H1 (cell line): ENCODE measurements at regions not wholly inside any gene's neighbourhood (a gene's known extent, or its start where the extent isn't known, plus 50 kb on each side); places are given as distances from the start of the nearest gene placed in this dataset.

Experiments used
- EP300 ChIP-seq, 2 experiments: IDR thresholded peaks; 1 replicate in 1 of 2; 2 replicates in 1 of 2; pipeline ENCODE4 v1.6.1; 2011 to 2012; ENCODE audit warnings: low read depth in 2 of 2, low read length in 2 of 2, mild to moderate bottlenecking in 2 of 2, borderline replicate concordance in 1 of 2, inconsistent platforms in 1 of 2, moderate library complexity in 1 of 2
- HDAC2 ChIP-seq, 2 experiments: fragments of 300-600 bp in 1 of 2; sonication (generic) in 1 of 2; IDR thresholded peaks; 2 replicates each; pipeline ENCODE4 v1.6.1; 2011 to 2012; ENCODE audit warnings: low read depth in 2 of 2, low read length in 2 of 2, mild to moderate bottlenecking in 2 of 2, moderate library complexity in 2 of 2, borderline replicate concordance in 1 of 2, inconsistent platforms in 1 of 2
- SIRT6 ChIP-seq: IDR thresholded peaks from one replicate; pipeline ENCODE4 v1.7.1; 2012; ENCODE audit warnings: low read length, inconsistent platforms
- SRF ChIP-seq: IDR thresholded peaks from 2 replicates; pipeline ENCODE4 v1.6.1; 2011; ENCODE audit warnings: mild to moderate bottlenecking, low read depth, low read length, moderate library complexity
- TF ChIP-seq, protein P1 (sequence below): IDR thresholded peaks from 2 replicates; pipeline ENCODE4 v1.6.1; 2012; ENCODE audit warnings: inconsistent platforms
- TF ChIP-seq, protein P2 (sequence below): IDR thresholded peaks from 2 replicates; pipeline ENCODE4 v1.6.1; 2011; ENCODE audit warnings: low read depth, mild to moderate bottlenecking, low read length; ENCODE audit not compliant: insufficient read depth

GRCh38 chr17:45732926-45733505 is 51.1 kb upstream of the CRHR1 start (continued):
- TF ChIP-seq EP300 (IDR thresholded peaks at IDR 0.05; ENCODE audit: borderline replicate concordance in 1 of 2, low read depth in 2 of 2, low read length in 2 of 2) (no peak), SIRT6 (no peak), HDAC2 (IDR thresholded peaks at IDR 0.05; ENCODE audit: borderline replicate concordance in 1 of 2, low read depth in 2 of 2, low read length in 2 of 2) (no peak), SRF (no peak)
- TF ChIP-seq, protein P1, sequence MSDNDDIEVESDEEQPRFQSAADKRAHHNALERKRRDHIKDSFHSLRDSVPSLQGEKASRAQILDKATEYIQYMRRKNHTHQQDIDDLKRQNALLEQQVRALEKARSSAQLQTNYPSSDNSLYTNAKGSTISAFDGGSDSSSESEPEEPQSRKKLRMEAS = no peak
- TF ChIP-seq, protein P2, sequence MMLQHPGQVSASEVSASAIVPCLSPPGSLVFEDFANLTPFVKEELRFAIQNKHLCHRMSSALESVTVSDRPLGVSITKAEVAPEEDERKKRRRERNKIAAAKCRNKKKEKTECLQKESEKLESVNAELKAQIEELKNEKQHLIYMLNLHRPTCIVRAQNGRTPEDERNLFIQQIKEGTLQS = no peak
